Astrocyte (in vitro differentiated cells and primary cell): ENCODE measurements at regions not wholly inside any gene's neighbourhood (a gene's known extent, or its start where the extent isn't known, plus 50 kb on each side); places are given as distances from the start of the nearest gene placed in this dataset.

Experiments
- EZH2 ChIP-seq: IDR thresholded peaks from 2 replicates; pipeline ENCODE4 v1.6.1; 2012; ENCODE audit warnings: mild to moderate bottlenecking, low read length, inconsistent platforms; ENCODE audit not compliant: insufficient read depth
- TF ChIP-seq, protein P1 (sequence below): IDR thresholded peaks from 2 replicates; pipeline ENCODE4 v1.5.1; 2011; ENCODE audit warnings: low read depth, mild to moderate bottlenecking, inconsistent platforms, low read length, moderate library complexity; ENCODE audit not compliant: insufficient read depth

- TF ChIP-seq, protein P1, sequence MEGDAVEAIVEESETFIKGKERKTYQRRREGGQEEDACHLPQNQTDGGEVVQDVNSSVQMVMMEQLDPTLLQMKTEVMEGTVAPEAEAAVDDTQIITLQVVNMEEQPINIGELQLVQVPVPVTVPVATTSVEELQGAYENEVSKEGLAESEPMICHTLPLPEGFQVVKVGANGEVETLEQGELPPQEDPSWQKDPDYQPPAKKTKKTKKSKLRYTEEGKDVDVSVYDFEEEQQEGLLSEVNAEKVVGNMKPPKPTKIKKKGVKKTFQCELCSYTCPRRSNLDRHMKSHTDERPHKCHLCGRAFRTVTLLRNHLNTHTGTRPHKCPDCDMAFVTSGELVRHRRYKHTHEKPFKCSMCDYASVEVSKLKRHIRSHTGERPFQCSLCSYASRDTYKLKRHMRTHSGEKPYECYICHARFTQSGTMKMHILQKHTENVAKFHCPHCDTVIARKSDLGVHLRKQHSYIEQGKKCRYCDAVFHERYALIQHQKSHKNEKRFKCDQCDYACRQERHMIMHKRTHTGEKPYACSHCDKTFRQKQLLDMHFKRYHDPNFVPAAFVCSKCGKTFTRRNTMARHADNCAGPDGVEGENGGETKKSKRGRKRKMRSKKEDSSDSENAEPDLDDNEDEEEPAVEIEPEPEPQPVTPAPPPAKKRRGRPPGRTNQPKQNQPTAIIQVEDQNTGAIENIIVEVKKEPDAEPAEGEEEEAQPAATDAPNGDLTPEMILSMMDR = no peak
- no peak for TF ChIP-seq EZH2
These were observed 53.7 kb upstream of the ST3GAL5 start for GRCh38 chr2:85942346-85942957.
